ENCODE measurements at regions not wholly inside any gene's neighbourhood (a gene's known extent, or its start where the extent isn't known, plus 50 kb on each side); places are given as distances from the start of the nearest gene placed in this dataset.
"Not testable (repeated sequence)": the region's sequence is repeated elsewhere in the genome, so short reads cannot be mapped to it uniquely, and the experiment has no call there.

GRCh38 chr9:104386013-104386412, 118.0 kb upstream of the OR13F1 start:
- no peak overlapping the region for H3K4me3 ChIP-seq (ENCODE audit: low read depth, low read length)
- TF ChIP-seq, protein P1, sequence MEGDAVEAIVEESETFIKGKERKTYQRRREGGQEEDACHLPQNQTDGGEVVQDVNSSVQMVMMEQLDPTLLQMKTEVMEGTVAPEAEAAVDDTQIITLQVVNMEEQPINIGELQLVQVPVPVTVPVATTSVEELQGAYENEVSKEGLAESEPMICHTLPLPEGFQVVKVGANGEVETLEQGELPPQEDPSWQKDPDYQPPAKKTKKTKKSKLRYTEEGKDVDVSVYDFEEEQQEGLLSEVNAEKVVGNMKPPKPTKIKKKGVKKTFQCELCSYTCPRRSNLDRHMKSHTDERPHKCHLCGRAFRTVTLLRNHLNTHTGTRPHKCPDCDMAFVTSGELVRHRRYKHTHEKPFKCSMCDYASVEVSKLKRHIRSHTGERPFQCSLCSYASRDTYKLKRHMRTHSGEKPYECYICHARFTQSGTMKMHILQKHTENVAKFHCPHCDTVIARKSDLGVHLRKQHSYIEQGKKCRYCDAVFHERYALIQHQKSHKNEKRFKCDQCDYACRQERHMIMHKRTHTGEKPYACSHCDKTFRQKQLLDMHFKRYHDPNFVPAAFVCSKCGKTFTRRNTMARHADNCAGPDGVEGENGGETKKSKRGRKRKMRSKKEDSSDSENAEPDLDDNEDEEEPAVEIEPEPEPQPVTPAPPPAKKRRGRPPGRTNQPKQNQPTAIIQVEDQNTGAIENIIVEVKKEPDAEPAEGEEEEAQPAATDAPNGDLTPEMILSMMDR (IDR thresholded peaks at IDR 0.05; ENCODE audit: low read depth, low read length, missing control alignments), result no peak
- in situ Hi-C loops (cut with HindIII; ENCODE audit: low sequenced_read_pairs), result no loop called here
- no peak for DNase-seq (ENCODE audit: low read depth)

- in situ Hi-C loops (cut with HindIII; ENCODE audit: low sequenced_read_pairs), result no loop called here
- TF ChIP-seq, protein P1 (IDR thresholded peaks at IDR 0.05; ENCODE audit: low read depth, low read length, missing control alignments), result peak; percentile 70
- H3K4me3 ChIP-seq (ENCODE audit: low read depth, low read length), result no peak overlapping the region
- DNase-seq (ENCODE audit: low read depth), result peak; percentile 37
Measured at GRCh38 chr9:104386425-104387069, 117.5 kb upstream of the OR13F1 start.

DNA sequence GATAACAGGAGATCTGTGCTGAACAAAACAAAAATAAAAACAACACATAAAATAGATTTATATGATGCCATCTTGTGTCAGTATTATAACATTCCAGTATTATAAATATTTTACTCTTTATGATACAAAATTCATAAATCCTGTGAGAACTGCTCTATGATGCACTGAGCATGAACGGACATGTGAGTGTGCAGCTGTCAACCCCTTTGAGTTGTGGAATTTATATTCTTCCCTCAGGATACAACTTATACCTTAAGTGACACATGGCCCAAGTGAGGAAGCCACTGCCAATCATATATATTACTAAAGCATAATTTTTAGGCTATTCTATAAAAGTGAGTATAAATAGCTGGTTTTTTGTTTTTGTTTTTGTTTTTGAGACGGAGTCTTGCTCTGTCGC, 116.0 kb upstream of the OR13F1 start:
- TF ChIP-seq, protein P1 (IDR thresholded peaks at IDR 0.05; ENCODE audit: low read depth, low read length, missing control alignments), result no peak
- no peak for DNase-seq (ENCODE audit: low read depth)
- H3K4me3 ChIP-seq (ENCODE audit: low read depth, low read length), result no peak overlapping the region
- in situ Hi-C loops (cut with HindIII; ENCODE audit: low sequenced_read_pairs), result no loop called here

- DNase-seq (ENCODE audit: low read depth), result no peak
- TF ChIP-seq, protein P1 (IDR thresholded peaks at IDR 0.05; ENCODE audit: low read depth, low read length, missing control alignments), result no peak
Measured at GRCh38 chr9:104389341-104389740, 114.7 kb upstream of the OR13F1 start.

DNA sequence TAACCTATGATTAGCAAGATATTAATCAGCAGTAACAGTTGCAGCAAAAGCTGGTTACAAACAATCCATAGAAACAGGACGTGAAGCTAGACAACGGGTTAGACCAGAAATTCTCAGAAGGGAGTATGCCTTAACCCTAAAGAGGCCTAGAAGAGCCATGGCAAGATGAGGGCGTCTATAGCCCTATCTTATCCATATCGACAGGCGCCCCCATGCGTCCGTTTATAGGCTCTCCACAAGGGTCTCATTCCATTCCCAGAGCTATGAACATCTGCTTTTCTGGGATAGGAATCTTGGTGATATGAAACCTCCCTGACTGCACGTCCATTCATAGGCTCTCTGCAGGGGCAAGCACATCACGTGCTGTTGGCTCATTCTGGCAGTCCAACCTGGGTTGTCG, 109.2 kb upstream of the OR13F1 start:
- H3K4me3 ChIP-seq (ENCODE audit: low read depth, low read length); in situ Hi-C loops (cut with HindIII; ENCODE audit: low sequenced_read_pairs); DNase-seq (ENCODE audit: low read depth): not testable (repeated sequence)

More at GRCh38 chr9:104389341-104389740, 114.7 kb upstream of the OR13F1 start:
- H3K4me3 ChIP-seq (ENCODE audit: low read depth, low read length), result no peak overlapping the region
- in situ Hi-C loops (cut with HindIII; ENCODE audit: low sequenced_read_pairs), result no loop called here

DNA sequence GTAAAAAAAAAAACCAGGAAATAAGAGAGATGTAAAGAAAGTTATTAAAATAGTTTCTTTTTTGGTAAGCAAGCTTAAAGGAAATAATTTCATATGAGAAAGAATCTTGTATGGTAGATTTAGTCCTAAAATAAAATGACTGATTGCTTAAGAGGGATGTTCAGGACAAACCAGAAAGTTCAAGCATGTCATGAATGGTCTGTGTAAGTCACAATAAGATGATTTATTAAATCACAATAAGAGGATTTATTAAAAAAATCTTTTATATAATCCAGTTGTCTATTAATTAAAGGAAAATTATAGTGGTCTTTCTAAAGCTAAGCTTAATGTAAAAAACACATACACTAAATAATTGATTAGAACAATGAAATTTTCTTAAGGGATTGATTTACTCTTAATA, 91.8 kb upstream of the OR13F1 start:
- TF ChIP-seq, protein P1 (IDR thresholded peaks at IDR 0.05; ENCODE audit: low read depth, low read length, missing control alignments), result no peak
- in situ Hi-C loops (cut with HindIII; ENCODE audit: low sequenced_read_pairs), result loop anchor here (10.0 kb wide), 1 partner anchor 63 kb away; no protein-coding TSS in a partner anchor
- no peak overlapping the region for H3K4me3 ChIP-seq (ENCODE audit: low read depth, low read length)
- no peak for DNase-seq (ENCODE audit: low read depth)

DNA sequence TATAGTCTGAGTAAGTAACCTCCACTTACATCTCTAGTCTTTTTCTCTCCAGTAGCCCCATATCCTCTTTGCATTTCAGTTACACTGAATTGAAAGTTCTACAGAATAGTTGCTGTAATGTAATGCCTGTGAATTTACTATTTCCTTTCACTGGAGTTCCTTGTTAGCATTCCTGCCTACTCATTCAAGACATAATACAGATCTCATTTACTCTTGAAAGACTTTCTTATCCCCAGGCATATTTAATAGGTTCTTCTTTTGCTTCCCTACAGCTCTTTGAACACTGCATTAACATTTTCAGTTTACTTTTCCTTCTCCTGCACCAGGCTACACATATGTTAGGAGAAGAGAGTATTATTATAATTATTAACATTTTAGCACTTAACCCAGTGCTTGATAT, 87.6 kb upstream of the OR13F1 start:
- DNase-seq (ENCODE audit: low read depth), result no peak
- TF ChIP-seq, protein P1 (IDR thresholded peaks at IDR 0.05; ENCODE audit: low read depth, low read length, missing control alignments), result no peak
- H3K4me3 ChIP-seq (ENCODE audit: low read depth, low read length), result no peak overlapping the region
- in situ Hi-C loops (cut with HindIII; ENCODE audit: low sequenced_read_pairs), result loop anchor here (10.0 kb wide), 1 partner anchor 58 kb away; no protein-coding TSS in a partner anchor
